ENCODE measurements at regions not wholly inside any gene's neighbourhood (a gene's known extent, or its start where the extent isn't known, plus 50 kb on each side); places are given as distances from the start of the nearest gene placed in this dataset. TPM values are rescaled to one million over a fixed set of nuclear protein-coding genes. Genes with fewer than 3 reads are reported as not detected.

GRCh38 chr1:110286564-110286963, 52.6 kb upstream of the RBM15 start:
- ChIA-PET CTCF (interaction anchor here (0.7 to 1.1 kb wide), 4 partner anchors 26 to 90 kb away, joined by 3 to 5 read pairs (median 4); no protein-coding TSS in a partner anchor), POLR2A (no interaction called here)
- Mint-ChIP-seq H3K27me3 (no peaks in the 10 kb centered on the region), H3K9me3 (ENCODE audit: insufficient read depth) (no peaks in the 10 kb centered on the region), H3K4me3 (no peak overlapping the region), H3K27ac (no peak overlapping the region), H3K4me1 (no peaks in the 10 kb centered on the region)
- H3K4me3 ChIP-seq (ENCODE audit: control extremely low read depth in 1 of 5, extremely low read depth in 1 of 5, insufficient read depth in 1 of 5, low read depth in 2 of 5, low read length in 4 of 5), result no peak overlapping the region
- H3K4me1 ChIP-seq (ENCODE audit: control insufficient read depth in 2 of 2, insufficient read depth in 2 of 2, low read length in 2 of 2), result no peaks in the 10 kb centered on the region
- H3K36me3 ChIP-seq (replicated peaks in 1 of 2; ENCODE audit: control extremely low read depth in 1 of 2, control insufficient read depth in 1 of 2, extremely low read depth in 1 of 2, insufficient read depth in 2 of 2, low read length in 1 of 2), result no peaks in the 10 kb centered on the region
- WGBS (ENCODE audit: insufficient coverage), result no CpG with 5 or more reads among the region's 2 CpGs
- no peaks in the 10 kb centered on the region for H4K20me1 ChIP-seq (ENCODE audit: control insufficient read depth, insufficient read depth, low read length, poor library complexity, severe bottlenecking)
- DNase-seq (peak; percentile 12), ATAC-seq (ENCODE audit: low read depth) (peak; percentile 28)
- H3K4me2 ChIP-seq (replicated peaks; ENCODE audit: low read depth, low read length, poor library complexity, severe bottlenecking), result no peak overlapping the region
- no peaks in the 10 kb centered on the region for H3K9me3 ChIP-seq (ENCODE audit: control extremely low read depth in 1 of 3, control insufficient read depth in 2 of 3, insufficient read depth in 1 of 3, low read length in 2 of 3)
- H3K27me3 ChIP-seq (replicated peaks in 1 of 4; ENCODE audit: control extremely low read depth in 1 of 4, control insufficient read depth in 3 of 4, insufficient read depth in 4 of 4, low read length in 3 of 4), result no peaks in the 10 kb centered on the region
- TF ChIP-seq EZH2 (IDR thresholded peaks at IDR 0.05; ENCODE audit: borderline replicate concordance, insufficient read depth, low read depth, low read length, poor library complexity, severe bottlenecking), result no peak
- no peak for TF ChIP-seq CTCF (IDR thresholded peaks at IDR 0.05)
- H3K79me2 ChIP-seq (ENCODE audit: control insufficient read depth, insufficient read depth, low read length), result no peaks in the 10 kb centered on the region
- H2AFZ ChIP-seq (ENCODE audit: insufficient read depth, low read depth, low read length, poor library complexity, severe bottlenecking), result no peak overlapping the region
- H3K27ac ChIP-seq (ENCODE audit: low read length in 2 of 2), result no peak overlapping the region
- H3K9ac ChIP-seq (ENCODE audit: low read length), result no peak overlapping the region
- intact Hi-C loops (cut with micrococcal nuclease), result loop anchor here (5.0 kb wide), 1 partner anchor 39 kb away; no protein-coding TSS in a partner anchor

- CTCF ChIA-PET, result no interaction called here
- H3K9ac ChIP-seq (ENCODE audit: low read length), result no peak overlapping the region
- POLR2A ChIA-PET, result no interaction called here
- Mint-ChIP-seq H3K27ac (no peak overlapping the region), H3K9me3 (ENCODE audit: insufficient read depth) (no peaks in the 10 kb centered on the region), H3K4me3 (no peak overlapping the region), H3K27me3 (no peaks in the 10 kb centered on the region), H3K4me1 (no peaks in the 10 kb centered on the region)
- no peak for ATAC-seq (ENCODE audit: low read depth)
- H3K4me2 ChIP-seq (replicated peaks; ENCODE audit: low read depth, low read length, poor library complexity, severe bottlenecking), result no peak overlapping the region
- no peak overlapping the region for H3K4me3 ChIP-seq (ENCODE audit: control extremely low read depth in 1 of 5, extremely low read depth in 1 of 5, insufficient read depth in 1 of 5, low read depth in 2 of 5, low read length in 4 of 5)
- H3K27ac ChIP-seq (ENCODE audit: low read length in 2 of 2), result no peak overlapping the region
- H3K27me3 ChIP-seq (replicated peaks in 1 of 4; ENCODE audit: control extremely low read depth in 1 of 4, control insufficient read depth in 3 of 4, insufficient read depth in 4 of 4, low read length in 3 of 4), result no peaks in the 10 kb centered on the region
- WGBS (ENCODE audit: insufficient coverage), result 100% methylated on average over 1 of the region's 3 CpGs
- H3K9me3 ChIP-seq (ENCODE audit: control extremely low read depth in 1 of 3, control insufficient read depth in 2 of 3, insufficient read depth in 1 of 3, low read length in 2 of 3), result no peaks in the 10 kb centered on the region
- no peak for DNase-seq
- no peak overlapping the region for H2AFZ ChIP-seq (ENCODE audit: insufficient read depth, low read depth, low read length, poor library complexity, severe bottlenecking)
- H4K20me1 ChIP-seq (ENCODE audit: control insufficient read depth, insufficient read depth, low read length, poor library complexity, severe bottlenecking), result no peaks in the 10 kb centered on the region
- H3K36me3 ChIP-seq (replicated peaks in 1 of 2; ENCODE audit: control extremely low read depth in 1 of 2, control insufficient read depth in 1 of 2, extremely low read depth in 1 of 2, insufficient read depth in 2 of 2, low read length in 1 of 2), result no peaks in the 10 kb centered on the region
- TF ChIP-seq EZH2 (IDR thresholded peaks at IDR 0.05; ENCODE audit: borderline replicate concordance, insufficient read depth, low read depth, low read length, poor library complexity, severe bottlenecking) (no peak), CTCF (IDR thresholded peaks at IDR 0.05) (no peak)
- H3K4me1 ChIP-seq (ENCODE audit: control insufficient read depth in 2 of 2, insufficient read depth in 2 of 2, low read length in 2 of 2), result no peaks in the 10 kb centered on the region
- intact Hi-C loops (cut with micrococcal nuclease), result loop anchor here (5.0 kb wide), 1 partner anchor 41 kb away; no protein-coding TSS in a partner anchor
- H3K79me2 ChIP-seq (ENCODE audit: control insufficient read depth, insufficient read depth, low read length), result no peaks in the 10 kb centered on the region
Measured at GRCh38 chr1:110288111-110288510, 51.1 kb upstream of the RBM15 start.

Small RNAs in the stretch of these regions (small RNA-seq; reads per million reads assigned to genes)
- not detected for gene RF00402 (ENCODE audit: insufficient read length, low read depth, low replicate concordance)
